ENCODE measurements at regions not wholly inside any gene's neighbourhood (a gene's known extent, or its start where the extent isn't known, plus 50 kb on each side); places are given as distances from the start of the nearest gene placed in this dataset.

- TF ChIP-seq, protein P1, sequence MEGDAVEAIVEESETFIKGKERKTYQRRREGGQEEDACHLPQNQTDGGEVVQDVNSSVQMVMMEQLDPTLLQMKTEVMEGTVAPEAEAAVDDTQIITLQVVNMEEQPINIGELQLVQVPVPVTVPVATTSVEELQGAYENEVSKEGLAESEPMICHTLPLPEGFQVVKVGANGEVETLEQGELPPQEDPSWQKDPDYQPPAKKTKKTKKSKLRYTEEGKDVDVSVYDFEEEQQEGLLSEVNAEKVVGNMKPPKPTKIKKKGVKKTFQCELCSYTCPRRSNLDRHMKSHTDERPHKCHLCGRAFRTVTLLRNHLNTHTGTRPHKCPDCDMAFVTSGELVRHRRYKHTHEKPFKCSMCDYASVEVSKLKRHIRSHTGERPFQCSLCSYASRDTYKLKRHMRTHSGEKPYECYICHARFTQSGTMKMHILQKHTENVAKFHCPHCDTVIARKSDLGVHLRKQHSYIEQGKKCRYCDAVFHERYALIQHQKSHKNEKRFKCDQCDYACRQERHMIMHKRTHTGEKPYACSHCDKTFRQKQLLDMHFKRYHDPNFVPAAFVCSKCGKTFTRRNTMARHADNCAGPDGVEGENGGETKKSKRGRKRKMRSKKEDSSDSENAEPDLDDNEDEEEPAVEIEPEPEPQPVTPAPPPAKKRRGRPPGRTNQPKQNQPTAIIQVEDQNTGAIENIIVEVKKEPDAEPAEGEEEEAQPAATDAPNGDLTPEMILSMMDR (conservative IDR thresholded peaks at IDR 0.05; ENCODE audit: low read length), result no peak
- TF ChIP-seq EZH2phosphoT487 (IDR thresholded peaks at IDR 0.05; ENCODE audit: borderline replicate concordance), result no peak
These were observed 182.1 kb downstream of the HS3ST3A1 start for GRCh38 chr17:13419676-13420075.
